ENCODE measurements at regions not wholly inside any gene's neighbourhood (a gene's known extent, or its start where the extent isn't known, plus 50 kb on each side); places are given as distances from the start of the nearest gene placed in this dataset.

DNA sequence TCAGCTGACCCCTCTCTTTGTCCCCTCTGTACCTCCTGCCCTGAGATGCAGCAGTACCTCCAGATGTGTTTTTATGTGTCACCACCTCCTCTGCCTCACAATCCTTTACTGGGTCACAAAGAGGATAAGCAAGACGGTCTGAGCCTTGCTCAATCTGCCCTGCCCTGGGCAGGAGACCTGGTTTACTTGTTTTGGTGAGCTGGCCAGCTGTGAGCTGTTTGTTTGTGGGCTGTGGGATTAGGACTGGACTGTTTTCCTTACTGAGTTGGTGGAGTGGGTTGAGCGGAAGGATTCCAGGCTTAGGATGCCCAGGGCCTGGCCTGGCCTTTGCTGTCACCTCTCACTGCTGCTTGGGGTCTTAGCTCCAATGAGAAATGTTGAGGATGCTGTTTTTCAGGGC is 299.5 kb downstream of the SRBD1 start:
- intact Hi-C loops (cut with micrococcal nuclease; ENCODE audit: unreplicated experiment) = no loop called here
- ChIA-PET POLR2A (ENCODE audit: low non-redundant PET) (no interaction called here), CTCF (no interaction called here)
- H3K27ac ChIP-seq (ENCODE audit: low read depth, low read length, poor library complexity, severe bottlenecking) = no peak overlapping the region
- H3K36me3 ChIP-seq (ENCODE audit: insufficient read depth, low read length, poor library complexity, severe bottlenecking) = no peaks in the 10 kb centered on the region
- no peaks in the 10 kb centered on the region for H3K4me1 ChIP-seq (ENCODE audit: insufficient read depth, low read length, poor library complexity, severe bottlenecking)
- H3K9me3 ChIP-seq (ENCODE audit: low read depth, low read length, poor library complexity, severe bottlenecking) = no peaks in the 10 kb centered on the region
- no peaks in the 10 kb centered on the region for H3K27me3 ChIP-seq (replicated peaks; ENCODE audit: insufficient read depth, low read depth, low read length, poor library complexity)
- no TSS peak for BruUV-seq (replicated peaks)
- H3K4me3 ChIP-seq (ENCODE audit: low read depth, low read length, poor library complexity, severe bottlenecking) = no peak overlapping the region
- TF ChIP-seq EZH2 (IDR thresholded peaks at IDR 0.05; ENCODE audit: borderline replicate concordance, low read depth, low read length, poor library complexity, severe bottlenecking) = no peak
- TF ChIP-seq, protein P1, sequence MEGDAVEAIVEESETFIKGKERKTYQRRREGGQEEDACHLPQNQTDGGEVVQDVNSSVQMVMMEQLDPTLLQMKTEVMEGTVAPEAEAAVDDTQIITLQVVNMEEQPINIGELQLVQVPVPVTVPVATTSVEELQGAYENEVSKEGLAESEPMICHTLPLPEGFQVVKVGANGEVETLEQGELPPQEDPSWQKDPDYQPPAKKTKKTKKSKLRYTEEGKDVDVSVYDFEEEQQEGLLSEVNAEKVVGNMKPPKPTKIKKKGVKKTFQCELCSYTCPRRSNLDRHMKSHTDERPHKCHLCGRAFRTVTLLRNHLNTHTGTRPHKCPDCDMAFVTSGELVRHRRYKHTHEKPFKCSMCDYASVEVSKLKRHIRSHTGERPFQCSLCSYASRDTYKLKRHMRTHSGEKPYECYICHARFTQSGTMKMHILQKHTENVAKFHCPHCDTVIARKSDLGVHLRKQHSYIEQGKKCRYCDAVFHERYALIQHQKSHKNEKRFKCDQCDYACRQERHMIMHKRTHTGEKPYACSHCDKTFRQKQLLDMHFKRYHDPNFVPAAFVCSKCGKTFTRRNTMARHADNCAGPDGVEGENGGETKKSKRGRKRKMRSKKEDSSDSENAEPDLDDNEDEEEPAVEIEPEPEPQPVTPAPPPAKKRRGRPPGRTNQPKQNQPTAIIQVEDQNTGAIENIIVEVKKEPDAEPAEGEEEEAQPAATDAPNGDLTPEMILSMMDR (conservative IDR thresholded peaks at IDR 0.05; ENCODE audit: low read depth, low read length) = no peak
- no peak for DNase-seq (ENCODE audit: low spot score)

GRCh38 chr2:45307147-45307546 is 297.9 kb upstream of the SIX2 start:
- BruUV-seq (replicated peaks) = no TSS peak
- POLR2A ChIA-PET (ENCODE audit: low non-redundant PET) = no interaction called here
- CTCF ChIA-PET = no interaction called here

DNA sequence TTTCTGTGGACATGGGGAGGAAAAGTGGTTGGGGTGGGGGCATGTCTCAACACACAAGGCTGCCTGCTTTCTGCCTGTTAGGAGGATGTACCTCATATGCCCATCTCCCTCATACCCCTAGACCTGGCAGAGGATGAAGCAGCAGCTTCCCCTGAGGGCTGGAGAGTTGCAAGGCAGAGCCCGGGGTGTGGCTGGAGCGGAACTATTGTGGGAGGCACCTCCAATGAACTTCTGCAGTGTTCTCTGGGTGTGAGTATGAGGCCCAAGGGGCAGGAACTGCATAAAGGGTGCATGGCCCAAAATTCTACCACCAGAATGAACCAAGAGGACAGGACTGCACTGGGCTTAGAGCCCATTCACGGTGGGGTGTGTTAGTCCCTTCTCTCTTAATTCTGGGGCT is 296.3 kb upstream of the SIX2 start:
- ChIA-PET POLR2A (ENCODE audit: low non-redundant PET) (no interaction called here), CTCF (no interaction called here)
- intact Hi-C loops (cut with micrococcal nuclease; ENCODE audit: unreplicated experiment) = no loop called here
- Histone ChIP-seq H3K27me3 (replicated peaks; ENCODE audit: insufficient read depth, low read depth, low read length, poor library complexity) (peaks cover 13% of the 10 kb centered on the region), H3K4me1 (ENCODE audit: insufficient read depth, low read length, poor library complexity, severe bottlenecking) (no peaks in the 10 kb centered on the region), H3K27ac (ENCODE audit: low read depth, low read length, poor library complexity, severe bottlenecking) (no peak overlapping the region), H3K36me3 (ENCODE audit: insufficient read depth, low read length, poor library complexity, severe bottlenecking) (no peaks in the 10 kb centered on the region), H3K4me3 (ENCODE audit: low read depth, low read length, poor library complexity, severe bottlenecking) (no peak overlapping the region), H3K9me3 (ENCODE audit: low read depth, low read length, poor library complexity, severe bottlenecking) (no peaks in the 10 kb centered on the region)
- no TSS peak for BruUV-seq (replicated peaks)
- no peak for DNase-seq (ENCODE audit: low spot score)
- no peak for TF ChIP-seq EZH2 (IDR thresholded peaks at IDR 0.05; ENCODE audit: borderline replicate concordance, low read depth, low read length, poor library complexity, severe bottlenecking)
- TF ChIP-seq, protein P1 (conservative IDR thresholded peaks at IDR 0.05; ENCODE audit: low read depth, low read length) = no peak

More at GRCh38 chr2:45307147-45307546, 297.9 kb upstream of the SIX2 start:
- Histone ChIP-seq H3K4me1 (ENCODE audit: insufficient read depth, low read length, poor library complexity, severe bottlenecking) (no peaks in the 10 kb centered on the region), H3K4me3 (ENCODE audit: low read depth, low read length, poor library complexity, severe bottlenecking) (no peak overlapping the region), H3K9me3 (ENCODE audit: low read depth, low read length, poor library complexity, severe bottlenecking) (no peaks in the 10 kb centered on the region), H3K27me3 (replicated peaks; ENCODE audit: insufficient read depth, low read depth, low read length, poor library complexity) (peaks cover 13% of the 10 kb centered on the region), H3K36me3 (ENCODE audit: insufficient read depth, low read length, poor library complexity, severe bottlenecking) (no peaks in the 10 kb centered on the region), H3K27ac (ENCODE audit: low read depth, low read length, poor library complexity, severe bottlenecking) (no peak overlapping the region)
- intact Hi-C loops (cut with micrococcal nuclease; ENCODE audit: unreplicated experiment) = no loop called here
- no peak for DNase-seq (ENCODE audit: low spot score)
- no peak for TF ChIP-seq EZH2 (IDR thresholded peaks at IDR 0.05; ENCODE audit: borderline replicate concordance, low read depth, low read length, poor library complexity, severe bottlenecking)
- TF ChIP-seq, protein P1 (conservative IDR thresholded peaks at IDR 0.05; ENCODE audit: low read depth, low read length) = no peak

All from A673 (cell line).